Left ventricle myocardium inferior (tissue), 1 donor: ENCODE measurements at regions not wholly inside any gene's neighbourhood (a gene's known extent, or its start where the extent isn't known, plus 50 kb on each side); places are given as distances from the start of the nearest gene placed in this dataset.

Experiments used
- DNase-seq: peaks from one replicate; pipeline ENCODE4 v3.0.0-alpha.2; 2020
- H3K27ac ChIP-seq: fragments of 200-600 bp; replicated peaks from 2 replicates; pipeline ENCODE4 v1.8.0; 2021
- H3K27me3 ChIP-seq: fragments of 200-600 bp; 2 replicates; pipeline ENCODE4 v1.8.0; 2021; ENCODE audit warnings: low read depth
- H3K36me3 ChIP-seq: fragments of 200-600 bp; 2 replicates; pipeline ENCODE4 v1.8.0; 2021
- H3K4me1 ChIP-seq: fragments of 200-600 bp; 2 replicates; pipeline ENCODE4 v1.8.0; 2021
- H3K4me3 ChIP-seq: fragments of 200-600 bp; 2 replicates; pipeline ENCODE4 v1.8.0; 2021; ENCODE audit warnings: mild to moderate bottlenecking, moderate library complexity
- H3K9me3 ChIP-seq: fragments of 200-600 bp; replicated peaks from 2 replicates; pipeline ENCODE4 v1.8.0; 2021
- CTCF ChIP-seq: fragments of 200-600 bp; IDR thresholded peaks from 2 replicates; pipeline ENCODE4 v1.8.0; 2021; ENCODE audit warnings: antibody characterized with exemption, mild to moderate bottlenecking, borderline replicate concordance
- intact Hi-C: fragments of 100-400 bp; cut with micrococcal nuclease; formaldehyde crosslinking; loops from one replicate; pipeline ENCODE4 v1.11.0; 2022
- donor health status: DM: no; HTN: yes; CAD: no; lungs with severe emphysema.

GRCh38 chr5:167485061-167485774, 806.2 kb upstream of the WWC1 start:
- Histone ChIP-seq H3K9me3 (no peaks in the 10 kb centered on the region), H3K4me1 (no peaks in the 10 kb centered on the region), H3K27me3 (no peaks in the 10 kb centered on the region), H3K4me3 (no peak overlapping the region), H3K27ac (no peak overlapping the region), H3K36me3 (no peaks in the 10 kb centered on the region)
- no peak for DNase-seq
- no peak for TF ChIP-seq CTCF
- intact Hi-C loops: no loop called here

DNA sequence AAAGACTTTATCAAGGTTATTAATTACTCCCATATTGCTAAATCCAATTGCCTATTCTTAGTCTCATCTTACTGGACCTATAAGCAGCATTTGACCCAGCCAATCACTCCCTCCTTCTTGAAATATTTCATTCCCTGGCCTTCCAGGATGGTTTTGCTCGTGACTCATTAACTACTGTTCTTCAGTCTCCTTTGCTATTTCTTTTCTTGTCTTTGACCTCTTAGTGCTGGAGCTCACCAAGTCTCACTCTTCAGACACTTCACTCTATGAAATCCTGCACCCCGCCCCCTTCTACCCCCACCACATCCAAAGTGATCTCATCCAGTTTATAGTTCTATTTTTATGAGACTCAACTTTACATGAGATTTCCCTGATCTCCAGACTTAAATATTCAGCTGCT, 803.1 kb upstream of the WWC1 start:
- TF ChIP-seq CTCF: no peak
- no peaks in the 10 kb centered on the region for H3K27me3 ChIP-seq
- H3K9me3 ChIP-seq: no peaks in the 10 kb centered on the region
- intact Hi-C loops: no loop called here
- H3K4me3 ChIP-seq: no peak overlapping the region
- DNase-seq: no peak
- H3K27ac ChIP-seq: no peak overlapping the region
- H3K4me1 ChIP-seq: no peaks in the 10 kb centered on the region
- H3K36me3 ChIP-seq: no peaks in the 10 kb centered on the region

DNA sequence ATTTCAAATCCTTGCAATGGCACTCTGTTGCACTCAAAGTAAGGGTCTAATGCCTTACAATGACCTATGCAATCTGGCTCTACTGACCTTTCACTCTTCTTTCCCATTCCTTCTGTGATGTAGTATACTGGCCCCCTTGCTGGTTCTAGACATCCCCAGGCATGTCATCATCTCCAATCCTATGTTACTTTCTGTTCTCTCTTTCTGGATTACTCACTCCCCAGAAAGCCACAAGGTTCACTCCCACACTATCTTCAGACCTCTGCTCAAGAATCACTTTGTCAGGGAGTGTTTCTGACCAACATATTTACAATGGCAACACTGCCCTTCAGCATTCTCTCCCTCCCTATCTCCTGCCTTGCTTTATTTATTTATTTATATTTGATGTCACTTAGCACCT, 802.2 kb upstream of the WWC1 start:
- Histone ChIP-seq H3K36me3 (no peaks in the 10 kb centered on the region), H3K27ac (no peak overlapping the region), H3K4me3 (no peak overlapping the region), H3K4me1 (no peaks in the 10 kb centered on the region), H3K9me3 (no peaks in the 10 kb centered on the region), H3K27me3 (no peaks in the 10 kb centered on the region)
- intact Hi-C loops: no loop called here
- DNase-seq: no peak
- TF ChIP-seq CTCF: no peak

DNA sequence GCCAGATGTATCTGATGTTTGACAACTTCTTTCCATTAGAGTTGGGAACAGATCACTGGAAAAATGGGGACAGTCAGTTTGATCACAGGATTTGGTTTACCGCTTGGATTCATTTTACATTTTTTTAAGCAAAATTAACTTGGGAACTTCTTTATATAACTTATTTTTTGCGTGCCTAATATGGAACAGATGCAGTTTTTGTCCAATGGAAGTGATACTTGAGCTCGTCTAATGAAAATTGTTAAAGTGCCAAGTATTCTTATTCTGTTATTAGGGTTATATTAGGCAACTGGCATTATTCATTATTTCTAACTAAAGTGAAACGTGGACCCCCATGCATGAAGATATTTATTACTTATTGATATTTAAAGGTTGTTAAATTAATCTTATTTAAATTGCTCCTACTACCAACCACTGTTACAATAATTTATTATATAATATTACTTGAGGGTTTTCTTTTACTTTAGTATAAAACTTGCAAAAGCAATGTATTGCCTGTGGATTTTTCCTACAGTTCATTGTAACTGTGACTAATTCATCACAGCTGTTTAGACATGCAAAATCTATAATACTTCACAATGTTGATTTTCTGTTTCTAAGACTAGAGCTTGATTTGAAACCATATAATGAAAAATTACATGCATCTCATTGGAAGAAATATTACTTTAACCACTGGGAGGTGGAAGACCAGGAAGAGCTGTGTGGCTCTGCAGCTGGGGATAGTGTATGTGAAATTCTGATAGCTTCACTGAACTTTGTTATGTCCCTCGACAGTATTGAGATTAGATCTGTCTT, 787.3 kb upstream of the WWC1 start:
- Histone ChIP-seq H3K4me1 (no peaks in the 10 kb centered on the region), H3K9me3 (no peaks in the 10 kb centered on the region), H3K27ac (no peak overlapping the region), H3K36me3 (no peaks in the 10 kb centered on the region), H3K27me3 (peaks cover 16% of the 10 kb centered on the region), H3K4me3 (no peak overlapping the region)
- no peak for DNase-seq
- intact Hi-C loops: no loop called here
- TF ChIP-seq CTCF: no peak

- intact Hi-C loops: no loop called here
- DNase-seq: no peak
Measured at GRCh38 chr5:167507463-167508233, 783.8 kb upstream of the WWC1 start.

More at GRCh38 chr5:167507463-167508233, 783.8 kb upstream of the WWC1 start:
- Histone ChIP-seq H3K36me3 (no peaks in the 10 kb centered on the region), H3K27ac (no peak overlapping the region), H3K4me3 (no peak overlapping the region), H3K27me3 (peaks cover 25% of the 10 kb centered on the region), H3K9me3 (no peaks in the 10 kb centered on the region), H3K4me1 (no peaks in the 10 kb centered on the region)
- TF ChIP-seq CTCF: no peak
